Myocyte (in vitro differentiated cells): ENCODE measurements at regions not wholly inside any gene's neighbourhood (a gene's known extent, or its start where the extent isn't known, plus 50 kb on each side); places are given as distances from the start of the nearest gene placed in this dataset.
A peak's percentile ranks its signal among the peaks of the same experiment; 100 is the strongest.
"Not testable (repeated sequence)": the region's sequence is repeated elsewhere in the genome, so short reads cannot be mapped to it uniquely, and the experiment has no call there.

Experiments
- DNase-seq: peaks from one replicate; pipeline ENCODE4 v3.0.0-alpha.2; 2012; ENCODE audit warnings: low read depth

- DNase-seq: no peak
Measured at GRCh38 chr5:62090953-62091352, 215.1 kb upstream of the KIF2A start.

- DNase-seq: no peak
Measured at GRCh38 chr5:62093411-62093810, 212.6 kb upstream of the KIF2A start.

- DNase-seq: peak; percentile 46
Measured at GRCh38 chr5:62093976-62094375, 212.0 kb upstream of the KIF2A start.

- no peak for DNase-seq
Measured at GRCh38 chr5:62097361-62097760, 208.6 kb upstream of the KIF2A start.

- no peak for DNase-seq
Measured at GRCh38 chr5:62100201-62100600, 205.8 kb upstream of the KIF2A start.

- not testable (repeated sequence) for DNase-seq
Measured at GRCh38 chr5:62103863-62104262, 202.1 kb upstream of the KIF2A start.

GRCh38 chr5:62111428-62111827 is 194.6 kb upstream of the KIF2A start:
- DNase-seq: no peak

GRCh38 chr5:62112689-62113228 is 193.2 kb upstream of the KIF2A start:
- no peak for DNase-seq

GRCh38 chr5:62115014-62115413 is 191.0 kb upstream of the KIF2A start:
- no peak for DNase-seq

- DNase-seq: no peak
Measured at GRCh38 chr5:62124266-62124665, 181.7 kb upstream of the KIF2A start.

GRCh38 chr5:62126090-62126489 is 179.9 kb upstream of the KIF2A start:
- no peak for DNase-seq

- peak; percentile 7 for DNase-seq
Measured at GRCh38 chr5:62127098-62127736, 178.8 kb upstream of the KIF2A start.

- no peak for DNase-seq
Measured at GRCh38 chr5:62130107-62130506, 175.9 kb upstream of the KIF2A start.

GRCh38 chr5:62132276-62132675 is 173.7 kb upstream of the KIF2A start:
- no peak for DNase-seq

GRCh38 chr5:62133426-62133825 is 172.6 kb upstream of the KIF2A start:
- no peak for DNase-seq

- no peak for DNase-seq
Measured at GRCh38 chr5:62134811-62135210, 171.2 kb upstream of the KIF2A start.

- DNase-seq: no peak
Measured at GRCh38 chr5:62137628-62138027, 168.4 kb upstream of the KIF2A start.

- DNase-seq: no peak
Measured at GRCh38 chr5:62138607-62139006, 167.4 kb upstream of the KIF2A start.

- DNase-seq: no peak
Measured at GRCh38 chr5:62139741-62140140, 166.3 kb upstream of the KIF2A start.

GRCh38 chr5:62142351-62142750 is 163.7 kb upstream of the KIF2A start:
- no peak for DNase-seq

GRCh38 chr5:62143268-62144229 is 162.5 kb upstream of the KIF2A start:
- peak; percentile 28 for DNase-seq

GRCh38 chr5:62144401-62145022 is 161.5 kb upstream of the KIF2A start:
- DNase-seq: no peak
